K562 (cell line): ENCODE measurements at regions not wholly inside any gene's neighbourhood (a gene's known extent, or its start where the extent isn't known, plus 50 kb on each side); places are given as distances from the start of the nearest gene placed in this dataset.

Experiments
- ATAC-seq: fragments of 200-7000 bp; cut with Tn5 transposase; 3 replicates; pipeline ENCODE4 v1.9.1; 2020; ENCODE audit warnings: moderate library complexity
- BruUV-seq: library from RNA; stranded (reverse); fragments of 400-500 nt; replicated peaks from 2 replicates; lab custom pipeline; 2021; lab: Mats Ljungman, UMichigan
- CTCF ChIA-PET: fragments of 300-600 bp; formaldehyde crosslinking; extraction: SDS; loops from one replicate; lab custom pipeline; 2021; ENCODE audit warnings: low intra/inter-chr PET ratio; lab: Yijun Ruan, JAX
- POLR2A ChIA-PET: fragments of 300-600, 350-650 bp; sonication (Branson Sonifier 250); formaldehyde crosslinking; extraction: SDS; loops from one replicate; lab custom pipeline; 2021; ENCODE audit warnings: antibody characterized with exemption, inconsistent platforms; lab: Yijun Ruan, JAX
- DNase-seq, 4 experiments: peaks; one replicate each; pipeline versions ENCODE4 v3.0.0 to v3.0.0-alpha.2; 2011 to 2018; ENCODE audit warnings: low spot score in 3 of 4, mixed read lengths in 3 of 4; ENCODE audit errors: extremely low read depth in 1 of 4
- FAIRE-seq: peaks from 2 replicates; lab custom pipeline; 2011; peaks lifted over from hg19 to GRCh38; lab: Jason Lieb, UNC
- H2AFZ ChIP-seq: 2 replicates; pipeline ENCODE4 v1.6.0; 2011; ENCODE audit warnings: low read depth, low read length, control low read depth, inconsistent platforms
- H3K27ac ChIP-seq: fragments of 200-600 bp; 3 replicates; pipeline ENCODE4 v1.8.0; 2011; ENCODE audit warnings: low read depth, mild to moderate bottlenecking, control low read depth, inconsistent platforms, low read length, moderate library complexity, mixed read lengths; ENCODE audit errors: extremely low read depth
- H3K27me3 ChIP-seq, 2 experiments: fragments of 300-600 bp in 1 of 2; 2 replicates in 1 of 2; 3 replicates in 1 of 2; pipeline versions ENCODE4 v1.6.0 to v1.8.0; 2011; ENCODE audit warnings: inconsistent platforms in 2 of 2, low read length in 2 of 2, mild to moderate bottlenecking in 1 of 2, mixed read lengths in 1 of 2, moderate library complexity in 1 of 2; ENCODE audit not compliant: control insufficient read depth in 2 of 2, insufficient read depth in 2 of 2
- H3K36me3 ChIP-seq: fragments of 300-600 bp; 3 replicates; pipeline ENCODE4 v1.8.0; 2011; ENCODE audit warnings: mild to moderate bottlenecking, low read length, inconsistent platforms; ENCODE audit not compliant: control insufficient read depth, insufficient read depth
- H3K4me1 ChIP-seq, 2 experiments: fragments of 200-600 bp in 1 of 2; replicated peaks in 1 of 2; 2 replicates in 1 of 2; 3 replicates in 1 of 2; pipeline versions ENCODE4 v1.5.1 to v1.8.0; 2011; ENCODE audit warnings: inconsistent platforms in 2 of 2, low read length in 2 of 2, mild to moderate bottlenecking in 1 of 2, mixed read lengths in 1 of 2, moderate library complexity in 1 of 2; ENCODE audit not compliant: control insufficient read depth in 2 of 2, insufficient read depth in 2 of 2
- H3K4me2 ChIP-seq: 2 replicates; pipeline ENCODE4 v1.6.1; 2011; ENCODE audit warnings: low read length, control low read depth, inconsistent platforms, mixed read lengths; ENCODE audit not compliant: insufficient read depth
- H3K4me3 ChIP-seq: fragments of 200-600 bp; sonication (generic), shearing (Covaris generic); 2 replicates; pipeline ENCODE4 v1.5.1; 2016; ENCODE audit warnings: control low read depth, inconsistent platforms
- H3K79me2 ChIP-seq: fragments of 200-600 bp; 3 replicates; pipeline ENCODE4 v1.8.0; 2011; ENCODE audit warnings: low read length, inconsistent platforms; ENCODE audit not compliant: control insufficient read depth, insufficient read depth
- H3K9ac ChIP-seq, 2 experiments: 2 replicates each; pipeline versions ENCODE4 v1.6.0 to v1.6.1; 2011; ENCODE audit warnings: low read depth in 2 of 2, low read length in 2 of 2, control low read depth in 1 of 2, inconsistent platforms in 1 of 2, mild to moderate bottlenecking in 1 of 2, mixed read lengths in 1 of 2; ENCODE audit not compliant: insufficient read depth in 1 of 2
- H3K9me1 ChIP-seq: one replicate; pipeline ENCODE4 v1.6.0; 2011; ENCODE audit warnings: inconsistent platforms, mild to moderate bottlenecking, low read length, moderate library complexity; ENCODE audit not compliant: control insufficient read depth, insufficient read depth
- H3K9me3 ChIP-seq: replicated peaks from 2 replicates; pipeline ENCODE4 v1.5.1; 2011; ENCODE audit warnings: low read depth, low read length, inconsistent platforms; ENCODE audit not compliant: control insufficient read depth, insufficient read depth
- H4K20me1 ChIP-seq: replicated peaks from 2 replicates; pipeline ENCODE4 v1.6.1; 2011; ENCODE audit warnings: low read length, inconsistent platforms, mixed read lengths; ENCODE audit not compliant: control insufficient read depth, insufficient read depth
- BMI1 ChIP-seq: fragments of 150-350 bp; IDR thresholded peaks from 2 replicates; pipeline ENCODE4 v1.6.1; 2014; ENCODE audit warnings: low read length
- CC2D1A ChIP-seq: fragments of 450-650 bp; IDR thresholded peaks from 2 replicates; pipeline ENCODE4 v1.6.1; 2017; ENCODE audit warnings: mild to moderate bottlenecking
- E2F4 ChIP-seq: sonication (generic); formaldehyde crosslinking; IDR thresholded peaks from 2 replicates; pipeline ENCODE4 v1.8.0; 2022; ENCODE audit warnings: mild to moderate bottlenecking, low read depth, missing genetic modification reagents
- FIP1L1 ChIP-seq: fragments of 200-400 bp; formaldehyde crosslinking; IDR thresholded peaks from 2 replicates; pipeline ENCODE4 v1.6.1; 2018; ENCODE audit warnings: mild to moderate bottlenecking, low read depth, low read length; ENCODE audit not compliant: poor library complexity, severe bottlenecking
- HDAC2 ChIP-seq: fragments of 450-650 bp; IDR thresholded peaks from 2 replicates; pipeline ENCODE4 v1.6.1; 2016; ENCODE audit warnings: mild to moderate bottlenecking
- ILF3 ChIP-seq: fragments of 450-650 bp; IDR thresholded peaks from 2 replicates; pipeline ENCODE4 v1.6.1; 2018; ENCODE audit warnings: antibody characterized with exemption, mild to moderate bottlenecking, moderate library complexity, borderline replicate concordance
- KDM1A ChIP-seq, 2 experiments: fragments of 450-650 bp; IDR thresholded peaks; 2 replicates each; pipeline ENCODE4 v1.6.1; 2016; ENCODE audit warnings: mild to moderate bottlenecking in 2 of 2
- MCM5 ChIP-seq: fragments of 450-650 bp; IDR thresholded peaks from 2 replicates; pipeline ENCODE4 v1.6.1; 2016; ENCODE audit warnings: low read depth
- PCBP2 ChIP-seq: fragments of 200-400 bp; formaldehyde crosslinking; IDR thresholded peaks from 2 replicates; pipeline ENCODE4 v1.6.1; 2018; ENCODE audit warnings: low read length, low read depth, mild to moderate bottlenecking, moderate library complexity; ENCODE audit not compliant: poor library complexity, severe bottlenecking
- SMAD1 ChIP-seq: fragments of 150-350 bp; IDR thresholded peaks from 2 replicates; pipeline ENCODE4 v1.6.1; 2014; ENCODE audit warnings: low read length, low read depth; ENCODE audit not compliant: partially characterized antibody
- SNRNP70 ChIP-seq: fragments of 200-400 bp; formaldehyde crosslinking; optimal IDR thresholded peaks from 2 replicates; pipeline ENCODE3; 2017; ENCODE audit warnings: low read depth, low read length
- TRIM28 ChIP-seq: fragments of 450-650 bp; IDR thresholded peaks from 2 replicates; pipeline ENCODE4 v1.6.1; 2017
- ZKSCAN3 ChIP-seq: fragments of 250-450 bp; sonication (Bioruptor Pico); IDR thresholded peaks from 2 replicates; pipeline ENCODE4 v1.4.0; 2020
- ZNF586 ChIP-seq: fragments of 450-650 bp; formaldehyde crosslinking; conservative IDR thresholded peaks from 2 replicates; pipeline ENCODE4 v1.4.0; 2020; ENCODE audit warnings: mild to moderate bottlenecking, moderate library complexity
- WGBS: fragments of 100-300 bp; shearing (Covaris generic); methylation state at CpG from one replicate; pipeline ENCODE4 v1.1.6; 2016; ENCODE audit warnings: low coverage, mixed read lengths; ENCODE audit not compliant: insufficient coverage; ENCODE audit errors: missing lambda C conversion rate; 5-methylcytosine and 5-hydroxymethylcytosine counted together
- in situ Hi-C: fragments of 300-500 bp; cut with MboI; formaldehyde crosslinking; loops from 4 replicates; pipeline ENCODE4 v1.15.0; 2018; ENCODE audit warnings: inconsistent platforms, mixed read lengths
- intact Hi-C: fragments of 100-400 bp; cut with micrococcal nuclease; formaldehyde crosslinking; loops from 2 replicates; pipeline ENCODE4 v1.14.2; 2022
- TF ChIP-seq, protein P1 (sequence below): fragments of 450-650 bp; IDR thresholded peaks from 2 replicates; pipeline ENCODE4 v1.6.1; 2016; ENCODE audit warnings: mild to moderate bottlenecking
- TF ChIP-seq, protein P2 (sequence below): fragments of 450-650 bp; IDR thresholded peaks from 2 replicates; pipeline ENCODE4 v1.6.1; 2016; ENCODE audit warnings: missing biosample characterization, missing genetic modification characterization

DNA sequence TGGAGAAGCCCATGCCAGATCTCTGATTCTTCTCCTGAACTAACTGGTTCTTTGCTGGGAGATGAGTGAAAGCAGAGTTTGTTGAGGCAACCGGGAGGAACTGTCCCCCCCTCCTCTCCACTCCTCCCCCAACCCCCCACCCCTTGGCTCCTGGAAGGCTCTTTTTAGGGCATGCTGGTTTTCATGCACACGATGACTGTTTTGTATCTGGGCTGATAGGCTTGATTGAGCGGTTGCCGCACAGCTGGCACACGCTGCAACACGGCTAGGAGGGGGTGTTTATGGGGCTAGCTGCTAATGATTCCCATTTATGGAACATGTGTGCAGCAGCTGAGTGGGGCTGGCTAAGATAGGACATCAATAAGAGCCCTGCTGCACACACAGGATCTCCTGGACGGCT is 137.2 kb downstream of the SMIM20 start:
- Histone ChIP-seq H3K4me1 (no peaks in the 10 kb centered on the region), H3K36me3 (no peaks in the 10 kb centered on the region), H3K4me2 (no peak overlapping the region), H2AFZ (no peak overlapping the region), H3K27ac (no peak overlapping the region), H4K20me1 (no peaks in the 10 kb centered on the region), H3K79me2 (no peaks in the 10 kb centered on the region), H3K9me1 (no peaks in the 10 kb centered on the region), H3K9me3 (no peaks in the 10 kb centered on the region), H3K4me3 (no peak overlapping the region), H3K27me3 (peaks cover 5 to 46% of the 10 kb centered on the region in 2 experiments; a peak in 4 of 5 replicates), H3K9ac (no peak overlapping the region)
- BruUV-seq, result no TSS peak
- intact Hi-C loops (no loop called here), in situ Hi-C loops (loop anchor here (25.0 kb wide), 1 partner anchor 361 kb away; no protein-coding TSS in a partner anchor)
- FAIRE-seq, result no peak
- 1% methylated on average over 6 of the region's 7 CpGs for WGBS
- ATAC-seq, result no peak
- CTCF ChIA-PET, result no interaction called here
- DNase-seq, result no peak
- POLR2A ChIA-PET, result no interaction called here
- TF ChIP-seq BMI1, result no peak
- TF ChIP-seq ZNF586 (CRISPR knock-in tag), result no peak
- TF ChIP-seq SMAD1, result no peak
- no peak for TF ChIP-seq MCM5
- TF ChIP-seq ILF3, result no peak
- no peak for TF ChIP-seq E2F4
- no peak for TF ChIP-seq CC2D1A
- TF ChIP-seq, protein P1, sequence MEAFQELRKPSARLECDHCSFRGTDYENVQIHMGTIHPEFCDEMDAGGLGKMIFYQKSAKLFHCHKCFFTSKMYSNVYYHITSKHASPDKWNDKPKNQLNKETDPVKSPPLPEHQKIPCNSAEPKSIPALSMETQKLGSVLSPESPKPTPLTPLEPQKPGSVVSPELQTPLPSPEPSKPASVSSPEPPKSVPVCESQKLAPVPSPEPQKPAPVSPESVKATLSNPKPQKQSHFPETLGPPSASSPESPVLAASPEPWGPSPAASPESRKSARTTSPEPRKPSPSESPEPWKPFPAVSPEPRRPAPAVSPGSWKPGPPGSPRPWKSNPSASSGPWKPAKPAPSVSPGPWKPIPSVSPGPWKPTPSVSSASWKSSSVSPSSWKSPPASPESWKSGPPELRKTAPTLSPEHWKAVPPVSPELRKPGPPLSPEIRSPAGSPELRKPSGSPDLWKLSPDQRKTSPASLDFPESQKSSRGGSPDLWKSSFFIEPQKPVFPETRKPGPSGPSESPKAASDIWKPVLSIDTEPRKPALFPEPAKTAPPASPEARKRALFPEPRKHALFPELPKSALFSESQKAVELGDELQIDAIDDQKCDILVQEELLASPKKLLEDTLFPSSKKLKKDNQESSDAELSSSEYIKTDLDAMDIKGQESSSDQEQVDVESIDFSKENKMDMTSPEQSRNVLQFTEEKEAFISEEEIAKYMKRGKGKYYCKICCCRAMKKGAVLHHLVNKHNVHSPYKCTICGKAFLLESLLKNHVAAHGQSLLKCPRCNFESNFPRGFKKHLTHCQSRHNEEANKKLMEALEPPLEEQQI, result no peak
- no peak for TF ChIP-seq FIP1L1
- TF ChIP-seq HDAC2, result no peak
- TF ChIP-seq, protein P2, sequence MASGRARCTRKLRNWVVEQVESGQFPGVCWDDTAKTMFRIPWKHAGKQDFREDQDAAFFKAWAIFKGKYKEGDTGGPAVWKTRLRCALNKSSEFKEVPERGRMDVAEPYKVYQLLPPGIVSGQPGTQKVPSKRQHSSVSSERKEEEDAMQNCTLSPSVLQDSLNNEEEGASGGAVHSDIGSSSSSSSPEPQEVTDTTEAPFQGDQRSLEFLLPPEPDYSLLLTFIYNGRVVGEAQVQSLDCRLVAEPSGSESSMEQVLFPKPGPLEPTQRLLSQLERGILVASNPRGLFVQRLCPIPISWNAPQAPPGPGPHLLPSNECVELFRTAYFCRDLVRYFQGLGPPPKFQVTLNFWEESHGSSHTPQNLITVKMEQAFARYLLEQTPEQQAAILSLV, result no peak
- no peak for TF ChIP-seq TRIM28
- no peak for TF ChIP-seq PCBP2
- no peak for TF ChIP-seq SNRNP70
- TF ChIP-seq KDM1A (IDR thresholded peaks at IDR 0.05), result no peak
- TF ChIP-seq ZKSCAN3 (CRISPR knock-in tag), result no peak
